Duodenal mucosa (tissue), 2 donors: ENCODE measurements at regions not wholly inside any gene's neighbourhood (a gene's known extent, or its start where the extent isn't known, plus 50 kb on each side); places are given as distances from the start of the nearest gene placed in this dataset.

Experiments used
- H3K27ac ChIP-seq: one replicate; pipeline ENCODE4 v1.7.0; 2013; ENCODE audit warnings: low read depth, low read length
- H3K27me3 ChIP-seq, 2 donors: one replicate each; pipeline ENCODE4 v1.7.0; 2013; ENCODE audit warnings: low read length in 2 of 2, control low read depth in 1 of 2; ENCODE audit not compliant: insufficient read depth in 2 of 2, control insufficient read depth in 1 of 2
- H3K36me3 ChIP-seq, 2 donors: one replicate each; pipeline ENCODE4 v1.7.0; 2013; ENCODE audit warnings: low read length in 2 of 2, control low read depth in 1 of 2; ENCODE audit not compliant: insufficient read depth in 2 of 2, control insufficient read depth in 1 of 2
- H3K4me1 ChIP-seq, 2 donors: one replicate each; pipeline ENCODE4 v1.7.0; 2013; ENCODE audit warnings: low read length in 2 of 2, control low read depth in 1 of 2; ENCODE audit not compliant: insufficient read depth in 2 of 2, control insufficient read depth in 1 of 2
- H3K4me3 ChIP-seq, 2 donors: one replicate each; pipeline ENCODE4 v1.7.0; 2013; ENCODE audit warnings: low read length in 2 of 2, low read depth in 1 of 2
- H3K9ac ChIP-seq, 2 donors: one replicate each; pipeline ENCODE4 v1.7.0; 2013; ENCODE audit warnings: low read length in 2 of 2, low read depth in 1 of 2
- H3K9me3 ChIP-seq, 2 donors: one replicate each; pipeline ENCODE4 v1.7.0; 2013; ENCODE audit warnings: low read length in 2 of 2, control low read depth in 1 of 2; ENCODE audit not compliant: control insufficient read depth in 1 of 2

GRCh38 chr9:20023210-20023905 lies 234.5 kb upstream of the SLC24A2 start:
- H3K27ac ChIP-seq = no peak overlapping the region
- no peaks in the 10 kb centered on the region for H3K4me1 ChIP-seq
- H3K9me3 ChIP-seq = no peaks in the 10 kb centered on the region
- H3K9ac ChIP-seq = no peak overlapping the region
- H3K27me3 ChIP-seq = no peaks in the 10 kb centered on the region
- H3K36me3 ChIP-seq = no peaks in the 10 kb centered on the region
- H3K4me3 ChIP-seq = no peak overlapping the region

- H3K9me3 ChIP-seq = no peaks in the 10 kb centered on the region
- H3K36me3 ChIP-seq = no peaks in the 10 kb centered on the region
- no peaks in the 10 kb centered on the region for H3K27me3 ChIP-seq
- no peak overlapping the region for H3K4me3 ChIP-seq
- H3K9ac ChIP-seq = no peak overlapping the region
- H3K4me1 ChIP-seq = no peaks in the 10 kb centered on the region
- H3K27ac ChIP-seq = no peak overlapping the region
Measured at GRCh38 chr9:20022410-20022809, 233.6 kb upstream of the SLC24A2 start.

- Histone ChIP-seq H3K4me1 (no peaks in the 10 kb centered on the region), H3K27me3 (no peaks in the 10 kb centered on the region), H3K9ac (no peak overlapping the region), H3K36me3 (no peaks in the 10 kb centered on the region), H3K4me3 (no peak overlapping the region), H3K27ac (no peak overlapping the region), H3K9me3 (no peaks in the 10 kb centered on the region)
Measured at GRCh38 chr9:20016611-20017010, 227.8 kb upstream of the SLC24A2 start.

GRCh38 chr9:20015427-20015931 lies 226.6 kb upstream of the SLC24A2 start:
- Histone ChIP-seq H3K4me3 (no peak overlapping the region), H3K9ac (no peak overlapping the region), H3K27ac (no peak overlapping the region), H3K9me3 (no peaks in the 10 kb centered on the region), H3K4me1 (no peaks in the 10 kb centered on the region), H3K27me3 (no peaks in the 10 kb centered on the region), H3K36me3 (no peaks in the 10 kb centered on the region)

GRCh38 chr9:20014168-20014567 lies 225.3 kb upstream of the SLC24A2 start:
- H3K9me3 ChIP-seq = no peaks in the 10 kb centered on the region
- H3K27ac ChIP-seq = no peak overlapping the region
- H3K4me1 ChIP-seq = no peaks in the 10 kb centered on the region
- H3K9ac ChIP-seq = no peak overlapping the region
- H3K4me3 ChIP-seq = no peak overlapping the region
- H3K27me3 ChIP-seq = no peaks in the 10 kb centered on the region
- H3K36me3 ChIP-seq = no peaks in the 10 kb centered on the region

GRCh38 chr9:20012232-20012631 lies 223.4 kb upstream of the SLC24A2 start:
- Histone ChIP-seq H3K27me3 (no peaks in the 10 kb centered on the region), H3K4me1 (no peaks in the 10 kb centered on the region), H3K9me3 (no peaks in the 10 kb centered on the region), H3K36me3 (no peaks in the 10 kb centered on the region), H3K9ac (no peak overlapping the region), H3K4me3 (no peak overlapping the region), H3K27ac (no peak overlapping the region)

GRCh38 chr9:20009606-20010005 lies 220.8 kb upstream of the SLC24A2 start:
- no peaks in the 10 kb centered on the region for H3K36me3 ChIP-seq
- no peak overlapping the region for H3K27ac ChIP-seq
- H3K27me3 ChIP-seq = no peaks in the 10 kb centered on the region
- no peak overlapping the region for H3K4me3 ChIP-seq
- H3K9me3 ChIP-seq = no peaks in the 10 kb centered on the region
- H3K4me1 ChIP-seq = no peaks in the 10 kb centered on the region
- H3K9ac ChIP-seq = no peak overlapping the region

- Histone ChIP-seq H3K9ac (no peak overlapping the region), H3K9me3 (no peaks in the 10 kb centered on the region), H3K4me1 (no peaks in the 10 kb centered on the region), H3K36me3 (no peaks in the 10 kb centered on the region), H3K27me3 (no peaks in the 10 kb centered on the region), H3K27ac (no peak overlapping the region), H3K4me3 (no peak overlapping the region)
Measured at GRCh38 chr9:20002011-20002410, 213.2 kb upstream of the SLC24A2 start.

- Histone ChIP-seq H3K36me3 (no peaks in the 10 kb centered on the region), H3K4me3 (no peak overlapping the region), H3K9me3 (no peaks in the 10 kb centered on the region), H3K27ac (no peak overlapping the region), H3K9ac (no peak overlapping the region), H3K27me3 (no peaks in the 10 kb centered on the region), H3K4me1 (no peaks in the 10 kb centered on the region)
Measured at GRCh38 chr9:20001058-20001457, 212.2 kb upstream of the SLC24A2 start.

GRCh38 chr9:19999491-20000057 lies 210.7 kb upstream of the SLC24A2 start:
- H3K9me3 ChIP-seq = no peaks in the 10 kb centered on the region
- no peak overlapping the region for H3K27ac ChIP-seq
- H3K36me3 ChIP-seq = no peaks in the 10 kb centered on the region
- no peaks in the 10 kb centered on the region for H3K4me1 ChIP-seq
- H3K27me3 ChIP-seq = no peaks in the 10 kb centered on the region
- H3K9ac ChIP-seq = no peak overlapping the region
- H3K4me3 ChIP-seq = no peak overlapping the region
